RWPE1 (cell line): ENCODE measurements at regions not wholly inside any gene's neighbourhood (a gene's known extent, or its start where the extent isn't known, plus 50 kb on each side); places are given as distances from the start of the nearest gene placed in this dataset.
A peak's percentile ranks its signal among the peaks of the same experiment; 100 is the strongest.

Source experiments
- CTCF ChIA-PET: fragments of 350-600 bp; sonication (Branson Sonifier 250); formaldehyde crosslinking; extraction: SDS; loops from one replicate; lab custom pipeline; 2021; lab: Yijun Ruan, JAX
- POLR2A ChIA-PET: fragments of 400-600 bp; formaldehyde crosslinking; extraction: SDS; loops from one replicate; lab custom pipeline; 2020; ENCODE audit warnings: antibody characterized with exemption; ENCODE audit not compliant: low non-redundant PET; lab: Yijun Ruan, JAX
- DNase-seq: peaks from one replicate; pipeline ENCODE4 v3.0.0; 2012; ENCODE audit warnings: low spot score
- H3K27ac ChIP-seq: fragments of 450-650 bp; 2 replicates; pipeline ENCODE4 v1.5.1; 2017
- CTCF ChIP-seq: fragments of 450-650 bp; conservative IDR thresholded peaks from 2 replicates; pipeline ENCODE4 v1.5.1; 2017; ENCODE audit warnings: low read depth, mild to moderate bottlenecking

GRCh38 chr3:181764544-181764943, 52.8 kb downstream of the SOX2 start:
- POLR2A ChIA-PET: no interaction called here
- CTCF ChIA-PET: no interaction called here
- H3K27ac ChIP-seq: no peak overlapping the region
- no peak for TF ChIP-seq CTCF
- DNase-seq: no peak

- ChIA-PET POLR2A (no interaction called here), CTCF (interaction anchor here (0.7 kb wide), 1 partner anchor 25 kb away, joined by 5 read pairs; no protein-coding TSS in a partner anchor)
- TF ChIP-seq CTCF: no peak
Observed at GRCh38 chr3:181770296-181770695, 58.6 kb downstream of the SOX2 start.

GRCh38 chr3:181771120-181771519, 59.4 kb downstream of the SOX2 start:
- POLR2A ChIA-PET: no interaction called here
- no peak for TF ChIP-seq CTCF
- DNase-seq: no peak
- CTCF ChIA-PET: no interaction called here
- H3K27ac ChIP-seq: no peak overlapping the region

More at GRCh38 chr3:181770296-181770695, 58.6 kb downstream of the SOX2 start:
- no peak overlapping the region for H3K27ac ChIP-seq
- DNase-seq: no peak

GRCh38 chr3:181772166-181772565, 60.4 kb downstream of the SOX2 start:
- no peak overlapping the region for H3K27ac ChIP-seq
- ChIA-PET POLR2A (no interaction called here), CTCF (no interaction called here)
- TF ChIP-seq CTCF: no peak
- DNase-seq: no peak

- DNase-seq: no peak
- CTCF ChIA-PET: no interaction called here
- TF ChIP-seq CTCF: no peak
- no peak overlapping the region for H3K27ac ChIP-seq
- POLR2A ChIA-PET: interaction anchor here (0.6 kb wide), 1 partner anchor 31 kb away, joined by 4 read pairs; no protein-coding TSS in a partner anchor
Observed at GRCh38 chr3:181773921-181774320, 62.2 kb downstream of the SOX2 start.

GRCh38 chr3:181782306-181782954, 70.7 kb downstream of the SOX2 start:
- H3K27ac ChIP-seq: no peak overlapping the region
- TF ChIP-seq CTCF: no peak
- CTCF ChIA-PET: no interaction called here
- DNase-seq: peak; percentile 36
- POLR2A ChIA-PET: no interaction called here
